Chondrocyte (in vitro differentiated cells): ENCODE measurements at regions not wholly inside any gene's neighbourhood (a gene's known extent, or its start where the extent isn't known, plus 50 kb on each side); places are given as distances from the start of the nearest gene placed in this dataset.

Experiments used
- DNase-seq: peaks from one replicate; pipeline ENCODE4 v3.0.0; 2021; ENCODE audit warnings: mixed read lengths, low spot score
- H3K27ac Mint-ChIP-seq: one replicate; pipeline ENCODE4 v1.8.0; 2021; ENCODE audit warnings: mild to moderate bottlenecking, moderate library complexity, mixed read lengths; ENCODE audit not compliant: unreplicated experiment
- H3K27me3 Mint-ChIP-seq: 2 replicates; pipeline ENCODE4 v1.8.0; 2021; ENCODE audit warnings: low read depth, mixed read lengths
- H3K36me3 Mint-ChIP-seq: 2 replicates; pipeline ENCODE4 v1.8.0; 2021; ENCODE audit warnings: low read depth, mixed read lengths
- H3K4me1 Mint-ChIP-seq: 2 replicates; pipeline ENCODE4 v1.8.0; 2021; ENCODE audit warnings: low read depth, mild to moderate bottlenecking, mixed read lengths
- H3K4me3 Mint-ChIP-seq: one replicate; pipeline ENCODE4 v1.8.0; 2021; ENCODE audit warnings: mild to moderate bottlenecking, moderate library complexity, mixed read lengths; ENCODE audit not compliant: unreplicated experiment
- H3K9me3 Mint-ChIP-seq: 2 replicates; pipeline ENCODE4 v1.8.0; 2021; ENCODE audit warnings: low read depth, mixed read lengths
- CTCF ChIP-seq: fragments of 200-600 bp; sonication (generic); IDR thresholded peaks from 2 replicates; pipeline ENCODE4 v1.5.0; 2021; ENCODE audit warnings: antibody characterized with exemption, mild to moderate bottlenecking, moderate library complexity

GRCh38 chr18:27627927-27628326 is 442.8 kb upstream of the CHST9 start:
- no peak overlapping the region for H3K4me3 Mint-ChIP-seq
- no peaks in the 10 kb centered on the region for H3K9me3 Mint-ChIP-seq
- no peak for DNase-seq
- H3K27me3 Mint-ChIP-seq = no peaks in the 10 kb centered on the region
- no peaks in the 10 kb centered on the region for H3K36me3 Mint-ChIP-seq
- TF ChIP-seq CTCF = no peak
- no peak overlapping the region for H3K27ac Mint-ChIP-seq
- H3K4me1 Mint-ChIP-seq = no peaks in the 10 kb centered on the region

- H3K27ac Mint-ChIP-seq = no peak overlapping the region
- H3K4me1 Mint-ChIP-seq = no peaks in the 10 kb centered on the region
- no peaks in the 10 kb centered on the region for H3K27me3 Mint-ChIP-seq
- TF ChIP-seq CTCF = no peak
- no peaks in the 10 kb centered on the region for H3K36me3 Mint-ChIP-seq
- H3K9me3 Mint-ChIP-seq = no peaks in the 10 kb centered on the region
- no peak for DNase-seq
- no peak overlapping the region for H3K4me3 Mint-ChIP-seq
These were observed 436.3 kb upstream of the CHST9 start for GRCh38 chr18:27621236-27621890.

- no peak for DNase-seq
- Mint-ChIP-seq H3K4me3 (no peak overlapping the region), H3K27me3 (no peaks in the 10 kb centered on the region), H3K4me1 (no peaks in the 10 kb centered on the region), H3K9me3 (no peaks in the 10 kb centered on the region), H3K36me3 (no peaks in the 10 kb centered on the region), H3K27ac (no peak overlapping the region)
- TF ChIP-seq CTCF = no peak
These were observed 434.8 kb upstream of the CHST9 start for GRCh38 chr18:27619906-27620305.

GRCh38 chr18:27619090-27619772 is 434.1 kb upstream of the CHST9 start:
- no peak for DNase-seq
- Mint-ChIP-seq H3K4me3 (no peak overlapping the region), H3K9me3 (no peaks in the 10 kb centered on the region), H3K4me1 (no peaks in the 10 kb centered on the region), H3K36me3 (no peaks in the 10 kb centered on the region), H3K27ac (no peak overlapping the region), H3K27me3 (no peaks in the 10 kb centered on the region)
- TF ChIP-seq CTCF = no peak

- H3K27ac Mint-ChIP-seq = no peak overlapping the region
- TF ChIP-seq CTCF = no peak
- no peaks in the 10 kb centered on the region for H3K4me1 Mint-ChIP-seq
- H3K36me3 Mint-ChIP-seq = no peaks in the 10 kb centered on the region
- no peaks in the 10 kb centered on the region for H3K27me3 Mint-ChIP-seq
- H3K9me3 Mint-ChIP-seq = no peaks in the 10 kb centered on the region
- no peak overlapping the region for H3K4me3 Mint-ChIP-seq
- no peak for DNase-seq
These were observed 431.2 kb upstream of the CHST9 start for GRCh38 chr18:27616324-27616723.
